ENCODE measurements at regions not wholly inside any gene's neighbourhood (a gene's known extent, or its start where the extent isn't known, plus 50 kb on each side); places are given as distances from the start of the nearest gene placed in this dataset.

GRCh38 chr15:93176065-93176464, 87.1 kb upstream of the RGMA start:
- no peaks in the 10 kb centered on the region for H4K20me1 ChIP-seq (ENCODE audit: insufficient read depth, low read length, poor library complexity, severe bottlenecking)
- H2AFZ ChIP-seq (ENCODE audit: low read length), result no peak overlapping the region
- no peaks in the 10 kb centered on the region for H3K4me1 ChIP-seq (ENCODE audit: insufficient read depth, low read length, poor library complexity, severe bottlenecking)
- H3K36me3 ChIP-seq (ENCODE audit: insufficient read depth, low read length), result no peaks in the 10 kb centered on the region
- TF ChIP-seq, protein P1, sequence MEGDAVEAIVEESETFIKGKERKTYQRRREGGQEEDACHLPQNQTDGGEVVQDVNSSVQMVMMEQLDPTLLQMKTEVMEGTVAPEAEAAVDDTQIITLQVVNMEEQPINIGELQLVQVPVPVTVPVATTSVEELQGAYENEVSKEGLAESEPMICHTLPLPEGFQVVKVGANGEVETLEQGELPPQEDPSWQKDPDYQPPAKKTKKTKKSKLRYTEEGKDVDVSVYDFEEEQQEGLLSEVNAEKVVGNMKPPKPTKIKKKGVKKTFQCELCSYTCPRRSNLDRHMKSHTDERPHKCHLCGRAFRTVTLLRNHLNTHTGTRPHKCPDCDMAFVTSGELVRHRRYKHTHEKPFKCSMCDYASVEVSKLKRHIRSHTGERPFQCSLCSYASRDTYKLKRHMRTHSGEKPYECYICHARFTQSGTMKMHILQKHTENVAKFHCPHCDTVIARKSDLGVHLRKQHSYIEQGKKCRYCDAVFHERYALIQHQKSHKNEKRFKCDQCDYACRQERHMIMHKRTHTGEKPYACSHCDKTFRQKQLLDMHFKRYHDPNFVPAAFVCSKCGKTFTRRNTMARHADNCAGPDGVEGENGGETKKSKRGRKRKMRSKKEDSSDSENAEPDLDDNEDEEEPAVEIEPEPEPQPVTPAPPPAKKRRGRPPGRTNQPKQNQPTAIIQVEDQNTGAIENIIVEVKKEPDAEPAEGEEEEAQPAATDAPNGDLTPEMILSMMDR (conservative IDR thresholded peaks at IDR 0.05; ENCODE audit: low read length), result no peak
- TF ChIP-seq EZH2phosphoT487 (IDR thresholded peaks at IDR 0.05; ENCODE audit: borderline replicate concordance), result no peak
- no peaks in the 10 kb centered on the region for H3K9me3 ChIP-seq (ENCODE audit: insufficient read depth, low read depth, low read length)
- no peak overlapping the region for H3K9ac ChIP-seq (ENCODE audit: low read depth, low read length, poor library complexity, severe bottlenecking)
- no peak overlapping the region for H3K4me3 ChIP-seq (ENCODE audit: low read length, poor library complexity, severe bottlenecking)
- H3F3A ChIP-seq (ENCODE audit: low read depth), result no peaks in the 10 kb centered on the region
- no peaks in the 10 kb centered on the region for H3K79me2 ChIP-seq (ENCODE audit: insufficient read depth, low read length)
- no peaks in the 10 kb centered on the region for H3K27me3 ChIP-seq (ENCODE audit: insufficient read depth, low read length, poor library complexity, severe bottlenecking)
- H3K9me2 ChIP-seq (replicated peaks; ENCODE audit: low read depth, low read length), result no peaks in the 10 kb centered on the region
- no peak overlapping the region for H3K4me2 ChIP-seq (ENCODE audit: low read depth, low read length, poor library complexity, severe bottlenecking)

DNA sequence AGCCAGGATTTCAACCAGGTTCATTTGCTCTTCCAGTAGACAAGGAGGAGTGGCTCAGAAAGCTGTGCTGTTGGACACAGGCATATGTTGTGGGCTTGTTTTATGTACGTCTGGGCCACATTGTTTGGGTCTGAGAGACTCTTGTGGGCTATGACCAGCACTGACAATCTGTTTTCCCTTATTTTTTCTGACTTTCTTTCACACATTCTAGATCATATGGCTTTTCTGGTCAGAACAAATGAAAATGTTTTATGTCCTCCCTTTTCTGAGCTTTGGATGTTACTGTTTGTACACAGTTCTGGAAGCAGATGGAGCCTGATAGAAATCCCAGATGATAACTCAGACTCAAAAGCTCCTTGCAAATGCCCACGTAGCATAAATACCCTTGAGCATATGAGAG, 85.8 kb upstream of the RGMA start:
- H3F3A ChIP-seq (ENCODE audit: low read depth), result no peaks in the 10 kb centered on the region
- no peaks in the 10 kb centered on the region for H3K9me2 ChIP-seq (replicated peaks; ENCODE audit: low read depth, low read length)
- H3K4me1 ChIP-seq (ENCODE audit: insufficient read depth, low read length, poor library complexity, severe bottlenecking), result no peaks in the 10 kb centered on the region
- no peak overlapping the region for H2AFZ ChIP-seq (ENCODE audit: low read length)
- H3K4me2 ChIP-seq (ENCODE audit: low read depth, low read length, poor library complexity, severe bottlenecking), result no peak overlapping the region
- H3K4me3 ChIP-seq (ENCODE audit: low read length, poor library complexity, severe bottlenecking), result no peak overlapping the region
- no peaks in the 10 kb centered on the region for H3K27me3 ChIP-seq (ENCODE audit: insufficient read depth, low read length, poor library complexity, severe bottlenecking)
- H4K20me1 ChIP-seq (ENCODE audit: insufficient read depth, low read length, poor library complexity, severe bottlenecking), result no peaks in the 10 kb centered on the region
- TF ChIP-seq EZH2phosphoT487 (IDR thresholded peaks at IDR 0.05; ENCODE audit: borderline replicate concordance), result no peak
- TF ChIP-seq, protein P1 (conservative IDR thresholded peaks at IDR 0.05; ENCODE audit: low read length), result no peak
- H3K9me3 ChIP-seq (ENCODE audit: insufficient read depth, low read depth, low read length), result no peaks in the 10 kb centered on the region
- H3K79me2 ChIP-seq (ENCODE audit: insufficient read depth, low read length), result no peaks in the 10 kb centered on the region
- no peaks in the 10 kb centered on the region for H3K36me3 ChIP-seq (ENCODE audit: insufficient read depth, low read length)
- H3K9ac ChIP-seq (ENCODE audit: low read depth, low read length, poor library complexity, severe bottlenecking), result no peak overlapping the region

GRCh38 chr15:93173369-93173768, 84.4 kb upstream of the RGMA start:
- no peaks in the 10 kb centered on the region for H3K9me3 ChIP-seq (ENCODE audit: insufficient read depth, low read depth, low read length)
- TF ChIP-seq, protein P1 (conservative IDR thresholded peaks at IDR 0.05; ENCODE audit: low read length), result no peak
- TF ChIP-seq EZH2phosphoT487 (IDR thresholded peaks at IDR 0.05; ENCODE audit: borderline replicate concordance), result no peak
- H3K4me3 ChIP-seq (ENCODE audit: low read length, poor library complexity, severe bottlenecking), result no peak overlapping the region
- no peak overlapping the region for H2AFZ ChIP-seq (ENCODE audit: low read length)
- H3F3A ChIP-seq (ENCODE audit: low read depth), result no peaks in the 10 kb centered on the region
- H3K4me1 ChIP-seq (ENCODE audit: insufficient read depth, low read length, poor library complexity, severe bottlenecking), result no peaks in the 10 kb centered on the region
- H3K9ac ChIP-seq (ENCODE audit: low read depth, low read length, poor library complexity, severe bottlenecking), result no peak overlapping the region
- H3K4me2 ChIP-seq (ENCODE audit: low read depth, low read length, poor library complexity, severe bottlenecking), result no peak overlapping the region
- H3K27me3 ChIP-seq (ENCODE audit: insufficient read depth, low read length, poor library complexity, severe bottlenecking), result no peaks in the 10 kb centered on the region
- no peaks in the 10 kb centered on the region for H4K20me1 ChIP-seq (ENCODE audit: insufficient read depth, low read length, poor library complexity, severe bottlenecking)
- H3K36me3 ChIP-seq (ENCODE audit: insufficient read depth, low read length), result no peaks in the 10 kb centered on the region
- H3K9me2 ChIP-seq (replicated peaks; ENCODE audit: low read depth, low read length), result no peaks in the 10 kb centered on the region
- no peaks in the 10 kb centered on the region for H3K79me2 ChIP-seq (ENCODE audit: insufficient read depth, low read length)

Measured in Loucy (cell line).